ENCODE measurements at regions not wholly inside any gene's neighbourhood (a gene's known extent, or its start where the extent isn't known, plus 50 kb on each side); places are given as distances from the start of the nearest gene placed in this dataset.

DNA sequence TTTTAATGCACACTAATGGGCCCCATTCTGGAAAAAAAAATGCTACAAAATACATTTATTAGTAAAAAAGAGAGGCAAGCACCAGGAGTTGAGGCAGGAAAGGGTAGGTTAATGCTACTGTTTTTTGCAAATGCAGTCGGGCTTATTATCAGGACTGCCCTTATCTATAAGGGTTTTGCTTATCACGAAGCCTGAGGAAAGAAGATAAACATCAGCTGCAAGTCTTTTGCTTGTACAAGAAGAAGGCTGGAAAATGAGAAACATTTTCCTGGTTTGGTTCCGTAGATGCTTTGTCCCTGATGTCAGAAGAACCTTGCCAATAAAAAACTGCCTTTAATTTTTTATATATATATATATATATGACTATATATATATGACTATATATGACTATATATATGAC is 189.3 kb upstream of the VGLL2 start:
- Histone ChIP-seq H3K4me3 (ENCODE audit: low read length, poor library complexity, severe bottlenecking) (no peak overlapping the region), H3K79me2 (ENCODE audit: insufficient read depth, low read length) (no peaks in the 10 kb centered on the region), H3K36me3 (ENCODE audit: insufficient read depth, low read length) (no peaks in the 10 kb centered on the region), H3K27me3 (ENCODE audit: insufficient read depth, low read length, poor library complexity, severe bottlenecking) (no peaks in the 10 kb centered on the region), H3K4me2 (ENCODE audit: low read depth, low read length, poor library complexity, severe bottlenecking) (no peak overlapping the region), H3F3A (ENCODE audit: low read depth) (no peaks in the 10 kb centered on the region), H3K9ac (ENCODE audit: low read depth, low read length, poor library complexity, severe bottlenecking) (no peak overlapping the region), H2AFZ (ENCODE audit: low read length) (no peak overlapping the region), H3K4me1 (ENCODE audit: insufficient read depth, low read length, poor library complexity, severe bottlenecking) (no peaks in the 10 kb centered on the region), H4K20me1 (ENCODE audit: insufficient read depth, low read length, poor library complexity, severe bottlenecking) (no peaks in the 10 kb centered on the region), H3K9me2 (replicated peaks; ENCODE audit: low read depth, low read length) (no peaks in the 10 kb centered on the region), H3K9me3 (ENCODE audit: insufficient read depth, low read depth, low read length) (no peaks in the 10 kb centered on the region)
- TF ChIP-seq, protein P1, sequence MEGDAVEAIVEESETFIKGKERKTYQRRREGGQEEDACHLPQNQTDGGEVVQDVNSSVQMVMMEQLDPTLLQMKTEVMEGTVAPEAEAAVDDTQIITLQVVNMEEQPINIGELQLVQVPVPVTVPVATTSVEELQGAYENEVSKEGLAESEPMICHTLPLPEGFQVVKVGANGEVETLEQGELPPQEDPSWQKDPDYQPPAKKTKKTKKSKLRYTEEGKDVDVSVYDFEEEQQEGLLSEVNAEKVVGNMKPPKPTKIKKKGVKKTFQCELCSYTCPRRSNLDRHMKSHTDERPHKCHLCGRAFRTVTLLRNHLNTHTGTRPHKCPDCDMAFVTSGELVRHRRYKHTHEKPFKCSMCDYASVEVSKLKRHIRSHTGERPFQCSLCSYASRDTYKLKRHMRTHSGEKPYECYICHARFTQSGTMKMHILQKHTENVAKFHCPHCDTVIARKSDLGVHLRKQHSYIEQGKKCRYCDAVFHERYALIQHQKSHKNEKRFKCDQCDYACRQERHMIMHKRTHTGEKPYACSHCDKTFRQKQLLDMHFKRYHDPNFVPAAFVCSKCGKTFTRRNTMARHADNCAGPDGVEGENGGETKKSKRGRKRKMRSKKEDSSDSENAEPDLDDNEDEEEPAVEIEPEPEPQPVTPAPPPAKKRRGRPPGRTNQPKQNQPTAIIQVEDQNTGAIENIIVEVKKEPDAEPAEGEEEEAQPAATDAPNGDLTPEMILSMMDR (conservative IDR thresholded peaks at IDR 0.05; ENCODE audit: low read length), result no peak
- TF ChIP-seq EZH2phosphoT487 (IDR thresholded peaks at IDR 0.05; ENCODE audit: borderline replicate concordance), result no peak

DNA sequence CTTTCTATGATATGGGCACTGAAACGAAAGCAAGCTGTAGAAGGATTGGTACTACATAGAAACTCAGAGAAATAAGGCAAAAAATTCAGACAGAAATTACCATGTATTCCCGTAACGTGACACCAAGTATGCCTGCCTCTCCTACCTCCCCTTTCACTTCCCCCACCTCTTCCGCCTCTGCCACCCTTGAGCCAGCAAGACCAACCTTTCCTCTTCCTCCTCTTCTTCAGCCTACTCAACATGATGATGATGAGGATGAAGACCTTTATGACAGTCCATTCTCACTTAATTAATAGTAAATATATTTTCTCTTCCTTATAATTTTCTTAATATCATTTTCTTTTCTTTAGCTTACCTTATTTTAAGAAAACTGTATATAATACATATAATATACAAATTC is 188.1 kb upstream of the VGLL2 start:
- Histone ChIP-seq H3K79me2 (ENCODE audit: insufficient read depth, low read length) (no peaks in the 10 kb centered on the region), H3K9me2 (replicated peaks; ENCODE audit: low read depth, low read length) (no peaks in the 10 kb centered on the region), H3K4me2 (ENCODE audit: low read depth, low read length, poor library complexity, severe bottlenecking) (no peak overlapping the region), H3K4me3 (ENCODE audit: low read length, poor library complexity, severe bottlenecking) (no peak overlapping the region), H3F3A (ENCODE audit: low read depth) (no peaks in the 10 kb centered on the region), H3K9ac (ENCODE audit: low read depth, low read length, poor library complexity, severe bottlenecking) (no peak overlapping the region), H4K20me1 (ENCODE audit: insufficient read depth, low read length, poor library complexity, severe bottlenecking) (no peaks in the 10 kb centered on the region), H2AFZ (ENCODE audit: low read length) (no peak overlapping the region), H3K36me3 (ENCODE audit: insufficient read depth, low read length) (no peaks in the 10 kb centered on the region), H3K4me1 (ENCODE audit: insufficient read depth, low read length, poor library complexity, severe bottlenecking) (no peaks in the 10 kb centered on the region), H3K27me3 (ENCODE audit: insufficient read depth, low read length, poor library complexity, severe bottlenecking) (no peaks in the 10 kb centered on the region), H3K9me3 (ENCODE audit: insufficient read depth, low read depth, low read length) (no peaks in the 10 kb centered on the region)
- TF ChIP-seq EZH2phosphoT487 (IDR thresholded peaks at IDR 0.05; ENCODE audit: borderline replicate concordance), result no peak
- TF ChIP-seq, protein P1 (conservative IDR thresholded peaks at IDR 0.05; ENCODE audit: low read length), result no peak

GRCh38 chr6:117078624-117079023 is 186.7 kb upstream of the VGLL2 start:
- Histone ChIP-seq H3K4me2 (ENCODE audit: low read depth, low read length, poor library complexity, severe bottlenecking) (no peak overlapping the region), H3K4me1 (ENCODE audit: insufficient read depth, low read length, poor library complexity, severe bottlenecking) (no peaks in the 10 kb centered on the region), H3F3A (ENCODE audit: low read depth) (no peaks in the 10 kb centered on the region), H3K79me2 (ENCODE audit: insufficient read depth, low read length) (no peaks in the 10 kb centered on the region), H3K9ac (ENCODE audit: low read depth, low read length, poor library complexity, severe bottlenecking) (no peak overlapping the region), H4K20me1 (ENCODE audit: insufficient read depth, low read length, poor library complexity, severe bottlenecking) (no peaks in the 10 kb centered on the region), H3K27me3 (ENCODE audit: insufficient read depth, low read length, poor library complexity, severe bottlenecking) (no peaks in the 10 kb centered on the region), H3K4me3 (ENCODE audit: low read length, poor library complexity, severe bottlenecking) (no peak overlapping the region), H3K9me2 (replicated peaks; ENCODE audit: low read depth, low read length) (no peaks in the 10 kb centered on the region), H2AFZ (ENCODE audit: low read length) (no peak overlapping the region), H3K36me3 (ENCODE audit: insufficient read depth, low read length) (no peaks in the 10 kb centered on the region), H3K9me3 (ENCODE audit: insufficient read depth, low read depth, low read length) (no peaks in the 10 kb centered on the region)
- TF ChIP-seq EZH2phosphoT487 (IDR thresholded peaks at IDR 0.05; ENCODE audit: borderline replicate concordance), result no peak
- TF ChIP-seq, protein P1 (conservative IDR thresholded peaks at IDR 0.05; ENCODE audit: low read length), result no peak
